Gastrocnemius medialis (tissue), 4 donors: ENCODE measurements at regions not wholly inside any gene's neighbourhood (a gene's known extent, or its start where the extent isn't known, plus 50 kb on each side); places are given as distances from the start of the nearest gene placed in this dataset.

Experiments used
- CTCF ChIP-seq, 5 experiments: fragments of 450-650 bp in 3 of 5; fragments of 200-600 bp in 2 of 5; sonication (generic) in 2 of 5; IDR thresholded peaks in 4 of 5; conservative IDR thresholded peaks in 1 of 5; 1 replicate in 4 of 5; 2 replicates in 1 of 5; pipeline ENCODE4 v1.5.1; 2016 to 2019; ENCODE audit warnings: antibody characterized with exemption in 5 of 5, mild to moderate bottlenecking in 3 of 5, moderate library complexity in 3 of 5
- POLR2A ChIP-seq, 2 donors: fragments of 450-650 bp; IDR thresholded peaks; one replicate each; pipeline ENCODE4 v1.6.1; 2017; ENCODE audit warnings: antibody characterized with exemption in 2 of 2, mild to moderate bottlenecking in 2 of 2, moderate library complexity in 2 of 2

DNA sequence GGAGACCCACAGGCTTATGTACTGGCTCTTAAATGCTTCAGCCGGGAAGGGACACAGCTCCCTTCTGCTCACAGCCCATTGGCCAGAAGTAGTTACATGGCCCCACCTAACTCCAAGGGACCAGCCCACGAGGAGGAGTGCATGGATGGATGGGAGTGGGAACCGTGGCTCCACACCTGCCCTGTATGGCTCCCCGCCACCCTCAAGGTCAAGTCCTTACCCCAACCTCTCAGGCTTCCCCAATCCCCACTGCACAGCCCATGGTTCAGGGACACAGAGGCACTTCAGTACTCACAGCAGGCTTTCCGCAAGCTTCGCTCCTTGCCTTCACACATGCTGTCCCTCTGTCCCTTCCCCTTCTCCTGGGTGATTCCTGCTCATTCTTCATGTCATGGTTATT, 137.9 kb upstream of the KCNG1 start:
- TF ChIP-seq POLR2A (IDR thresholded peaks at IDR 0.05): no peak
- TF ChIP-seq CTCF (IDR thresholded peaks at IDR 0.05 in 4 of 5, conservative IDR thresholded peaks at IDR 0.05 in 1 of 5): no peak
